ENCODE measurements at regions not wholly inside any gene's neighbourhood (a gene's known extent, or its start where the extent isn't known, plus 50 kb on each side); places are given as distances from the start of the nearest gene placed in this dataset.
"Not testable (repeated sequence)": the region's sequence is repeated elsewhere in the genome, so short reads cannot be mapped to it uniquely, and the experiment has no call there.

DNA sequence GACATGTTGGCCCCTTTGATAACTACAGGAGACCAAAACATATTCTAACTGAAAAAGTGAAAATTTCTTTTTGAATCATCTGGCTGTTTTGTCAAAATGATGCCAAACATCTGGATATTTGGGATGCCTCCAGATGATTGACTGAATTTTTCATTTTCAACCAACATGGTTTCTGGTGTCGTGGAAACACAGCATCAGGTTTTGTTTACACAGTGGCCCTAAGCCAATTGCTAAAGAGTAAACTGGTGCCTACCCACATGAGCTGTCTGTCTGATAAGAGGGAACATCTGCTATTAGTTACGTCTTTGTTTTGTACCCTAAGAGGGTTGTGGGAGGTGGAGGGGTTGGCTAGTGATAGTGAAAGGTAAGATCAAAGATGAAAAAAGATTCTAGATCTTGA, 204.8 kb downstream of the KCNK2 start:
- DNase-seq, result no peak

DNA sequence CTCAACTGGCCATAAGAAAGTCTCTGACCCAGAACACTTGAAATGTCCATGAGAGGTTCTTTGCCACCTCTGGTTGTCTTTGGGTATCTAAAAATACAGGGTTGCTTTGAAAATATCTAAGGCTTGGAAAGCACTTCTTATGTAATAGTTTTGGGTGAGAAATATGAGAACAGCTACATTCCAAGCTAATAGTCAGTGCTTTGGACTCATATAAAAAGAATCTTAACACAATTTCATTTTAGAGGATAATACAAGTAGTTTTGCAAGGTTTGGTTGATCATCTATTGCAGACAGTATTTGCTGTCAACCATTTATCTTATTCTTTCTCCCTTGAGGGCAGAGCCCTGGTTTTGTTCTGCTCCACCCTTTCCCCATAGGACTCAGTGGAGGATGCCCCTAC, 207.5 kb downstream of the KCNK2 start:
- no peak for DNase-seq

DNA sequence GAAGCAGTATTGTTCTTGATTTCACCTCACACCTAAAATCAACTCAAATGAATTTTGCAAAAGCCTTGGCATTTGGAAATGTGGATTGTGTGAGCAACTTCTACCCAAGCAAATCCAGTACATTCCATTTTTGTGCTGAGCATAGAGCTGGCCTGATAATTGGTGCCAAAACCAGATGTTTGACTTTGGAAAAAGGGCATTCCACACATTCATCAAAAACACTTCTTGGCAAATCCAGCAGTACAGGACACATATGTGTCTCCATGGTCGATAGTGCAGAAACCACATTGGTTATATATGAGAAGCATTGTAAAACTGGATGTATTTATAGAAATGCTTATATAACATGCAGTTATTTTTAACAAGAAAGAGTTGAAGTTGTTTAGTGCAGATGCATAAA, 210.4 kb downstream of the KCNK2 start:
- no peak for DNase-seq

DNA sequence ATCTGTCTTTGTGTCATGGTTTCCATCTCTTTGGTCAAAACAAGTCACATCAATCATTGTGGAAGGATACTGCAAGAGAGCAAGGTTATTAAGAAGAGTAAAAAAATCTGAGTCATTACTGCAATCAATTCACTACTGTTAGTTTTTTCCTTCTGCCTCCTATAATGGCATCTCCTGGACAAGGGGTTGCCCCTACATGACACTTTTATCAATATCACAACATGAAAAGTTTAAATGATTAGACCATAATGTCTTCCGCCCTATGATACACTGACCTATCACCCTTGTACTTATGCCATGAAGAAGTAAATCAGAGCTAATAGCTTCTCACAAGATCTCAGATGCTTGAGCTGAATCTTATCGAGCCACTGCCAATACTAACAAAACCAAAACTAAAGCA, 223.9 kb downstream of the KCNK2 start:
- DNase-seq, result no peak

DNA sequence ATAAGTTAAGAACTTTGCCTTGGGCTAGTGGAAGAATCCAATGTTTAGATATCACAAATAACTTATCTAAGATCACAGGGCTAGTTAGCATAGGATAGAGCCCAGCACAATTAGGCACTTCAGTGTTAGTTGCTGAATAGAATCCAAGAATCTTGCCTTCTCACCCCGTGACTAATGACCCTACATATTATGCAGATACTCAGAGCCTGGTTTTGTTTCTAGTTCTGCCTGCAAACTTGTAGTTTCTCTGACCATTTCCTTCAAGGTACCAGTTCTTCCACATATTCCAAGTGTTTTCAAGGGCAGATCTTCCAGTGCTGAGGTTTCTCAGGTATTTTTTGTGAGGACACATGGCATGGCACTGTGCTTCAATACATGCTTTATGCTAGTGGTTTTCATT, 239.3 kb downstream of the KCNK2 start:
- DNase-seq, result no peak

DNA sequence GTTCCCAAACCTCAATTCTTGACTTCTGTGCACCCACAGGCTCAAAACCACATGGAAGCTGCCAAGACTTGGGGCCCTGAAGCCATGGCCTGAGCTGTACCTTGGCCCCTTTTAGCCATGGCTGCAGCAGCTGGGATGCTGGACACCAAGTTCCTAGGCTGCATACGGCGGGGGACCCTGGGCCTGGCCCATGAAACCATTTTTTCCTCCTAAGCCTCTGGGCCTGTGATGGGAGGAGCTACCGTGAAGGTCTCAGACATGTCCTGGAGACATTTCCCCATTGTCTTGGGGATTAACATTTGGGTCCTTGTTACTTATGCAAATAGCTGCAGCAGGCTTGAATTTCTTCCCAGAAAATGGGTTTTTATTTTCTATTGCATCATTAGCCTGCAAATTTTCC, 241.5 kb downstream of the KCNK2 start:
- DNase-seq, result not testable (repeated sequence)

DNA sequence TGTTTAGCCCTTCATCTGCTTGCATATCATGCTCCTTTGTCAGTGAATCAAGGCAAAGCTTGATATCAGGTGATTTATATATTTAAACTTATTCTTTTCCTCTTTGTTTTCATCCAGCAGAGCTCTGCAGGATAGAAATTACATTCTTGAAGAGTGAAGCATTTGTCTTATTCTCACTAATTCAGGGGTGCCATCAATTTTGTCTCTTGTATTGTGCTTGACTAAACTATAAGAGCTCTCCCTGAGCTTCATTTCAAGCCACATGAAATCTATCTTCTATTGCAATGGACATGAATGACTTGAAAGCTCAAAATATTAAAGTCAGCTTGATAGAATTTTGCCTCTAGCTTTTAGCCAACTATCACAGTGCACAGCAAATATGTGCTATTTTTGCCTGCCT, 236.7 kb upstream of the KCTD3 start:
- no peak for DNase-seq

DNA sequence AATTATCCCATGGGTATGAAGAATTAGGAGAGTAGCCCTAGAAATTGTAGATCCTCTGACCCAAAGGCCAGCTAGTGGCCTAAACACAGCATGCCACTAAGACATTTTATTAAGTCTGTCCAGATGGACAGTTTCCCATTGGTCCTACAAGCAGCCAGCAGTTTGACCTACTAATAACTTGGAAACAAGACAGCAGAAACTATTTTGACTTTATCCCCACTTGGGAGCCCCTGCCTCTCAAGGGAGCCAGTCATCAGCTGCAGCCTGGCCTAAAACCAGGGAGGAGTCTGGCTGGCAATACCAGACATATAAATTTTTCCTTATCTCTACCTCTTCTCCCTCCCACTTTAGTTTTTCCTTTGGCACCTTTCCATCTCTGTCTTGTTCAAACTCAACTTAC, 222.6 kb upstream of the KCTD3 start:
- no peak for DNase-seq

DNA sequence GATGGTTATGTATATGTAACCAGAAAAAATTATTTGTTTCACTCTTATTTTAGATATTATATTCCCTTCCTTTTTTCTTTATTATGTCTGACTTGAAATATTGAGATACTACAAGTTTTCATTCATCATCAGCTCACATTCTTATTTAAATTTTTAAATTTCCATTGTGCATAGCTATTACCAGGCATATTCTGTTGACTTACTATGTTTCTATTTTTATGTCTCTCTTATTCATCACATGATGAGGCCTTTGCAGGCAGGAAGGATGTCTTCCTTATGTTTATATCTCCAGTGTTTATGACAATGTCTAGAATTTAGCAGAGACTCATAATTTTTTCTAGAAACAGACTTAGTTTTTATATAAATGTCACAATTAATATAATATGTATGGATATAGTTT, 221.9 kb upstream of the KCTD3 start:
- DNase-seq, result no peak

DNA sequence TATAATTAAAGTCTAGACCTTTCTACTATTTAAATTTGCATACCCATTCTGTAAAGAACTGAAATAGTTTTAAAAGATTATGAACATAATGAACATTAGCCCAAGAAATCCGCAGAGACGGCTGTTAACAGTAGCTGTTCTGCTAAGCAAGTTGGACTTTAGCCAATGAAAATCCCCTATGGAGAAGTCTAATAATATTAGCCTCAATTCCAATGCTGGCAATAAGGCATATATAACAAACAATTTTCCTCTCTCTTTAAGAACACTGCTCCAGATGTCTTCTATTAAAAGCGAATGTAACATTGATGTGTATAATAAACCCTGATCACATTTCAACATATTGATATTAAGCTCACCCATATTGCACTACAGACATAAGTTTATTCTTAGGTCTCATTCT, 221.3 kb upstream of the KCTD3 start:
- no peak for DNase-seq

DNA sequence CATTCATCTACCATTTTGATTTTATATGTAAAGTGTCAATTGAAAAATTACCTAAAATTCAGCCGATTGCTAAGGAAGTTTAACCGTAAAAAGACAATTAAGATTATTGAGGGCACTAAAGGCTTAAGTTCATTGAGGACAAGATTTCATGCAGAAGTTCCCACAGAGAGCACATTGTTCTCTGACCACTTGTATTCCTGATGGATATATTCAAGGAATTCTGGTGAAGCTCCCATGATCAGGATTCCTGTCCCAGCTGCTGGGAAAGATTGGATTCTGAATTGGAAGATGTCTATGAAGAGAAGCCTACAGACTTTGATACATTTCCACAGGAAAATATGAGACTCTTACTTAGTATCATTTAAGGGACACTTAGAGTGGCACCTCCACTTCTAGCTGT, 209.2 kb upstream of the KCTD3 start:
- DNase-seq, result no peak

DNA sequence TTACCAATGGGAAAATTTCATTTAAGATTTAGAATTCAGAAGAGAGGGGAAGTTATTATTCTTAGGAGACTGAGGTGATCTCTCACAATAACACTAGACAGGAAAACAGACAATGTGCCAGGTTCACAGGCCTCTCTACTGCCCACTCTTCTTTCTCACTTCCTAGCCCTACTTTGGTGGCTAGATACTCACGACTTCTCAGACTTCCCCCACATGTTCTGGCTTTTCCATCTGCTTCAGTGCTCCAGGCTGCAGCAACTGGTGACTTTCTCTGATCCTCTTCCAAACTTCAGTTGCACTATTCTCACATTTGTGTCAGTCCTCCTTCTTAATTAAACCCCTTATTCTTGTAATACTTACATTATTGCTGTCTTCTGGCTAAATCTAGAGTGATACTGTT, 208.7 kb upstream of the KCTD3 start:
- no peak for DNase-seq

DNA sequence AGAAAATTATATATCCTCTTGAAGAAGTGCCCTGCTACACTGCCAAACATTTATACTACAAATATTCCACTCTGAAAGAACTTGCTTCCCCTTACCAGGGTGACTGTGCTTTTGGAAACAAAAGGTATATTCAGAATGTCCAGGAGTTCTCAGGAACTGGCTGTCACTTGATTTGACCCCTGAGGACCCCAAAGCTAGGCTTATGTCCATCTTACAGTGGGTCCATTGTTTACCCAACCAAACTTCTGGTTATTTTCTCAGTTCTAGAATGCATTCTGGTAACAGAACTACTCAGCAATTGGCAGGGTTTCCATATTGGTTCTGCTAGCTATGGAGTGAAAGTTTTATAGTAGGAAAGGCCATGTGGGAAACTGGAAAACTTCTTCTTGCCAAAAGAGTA, 207.1 kb upstream of the KCTD3 start:
- no peak for DNase-seq

DNA sequence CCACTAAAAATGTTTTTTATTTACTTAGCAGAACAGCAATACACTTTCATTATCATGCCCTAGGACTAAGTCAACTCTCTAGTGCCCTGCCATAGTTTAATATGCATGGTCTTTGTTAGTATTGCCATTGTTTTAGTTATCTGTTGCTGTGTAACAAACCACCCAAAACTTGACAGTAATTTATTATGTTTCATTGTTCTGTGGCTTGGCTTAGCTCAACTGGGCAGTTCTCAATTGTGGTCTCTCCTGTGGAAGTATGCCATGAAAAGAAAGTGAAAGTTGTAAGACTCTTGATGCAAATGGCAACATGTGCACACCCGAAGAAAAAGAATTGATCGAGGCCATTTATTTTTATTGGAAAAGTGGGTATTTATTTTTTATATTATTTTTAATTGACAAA, 206.3 kb upstream of the KCTD3 start:
- DNase-seq, result no peak

DNA sequence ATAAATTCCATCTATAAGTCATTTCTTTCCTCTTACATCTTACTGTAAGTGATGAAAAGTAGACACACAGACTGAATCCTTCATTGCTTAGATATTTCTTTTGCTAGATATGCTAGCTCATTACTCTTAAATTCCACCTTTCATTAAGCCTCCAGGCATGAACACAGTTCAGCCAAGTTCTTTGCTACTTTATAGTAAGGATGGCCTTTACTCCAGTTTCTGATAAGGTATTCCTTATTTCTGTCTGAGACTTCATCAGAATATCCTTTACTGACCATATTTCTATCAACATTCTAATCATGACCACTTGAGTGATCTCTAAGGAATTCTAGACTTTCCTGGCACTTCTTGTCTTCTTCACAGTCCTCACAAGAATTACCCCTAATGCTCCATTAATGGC, 191.7 kb upstream of the KCTD3 start:
- DNase-seq, result no peak

DNA sequence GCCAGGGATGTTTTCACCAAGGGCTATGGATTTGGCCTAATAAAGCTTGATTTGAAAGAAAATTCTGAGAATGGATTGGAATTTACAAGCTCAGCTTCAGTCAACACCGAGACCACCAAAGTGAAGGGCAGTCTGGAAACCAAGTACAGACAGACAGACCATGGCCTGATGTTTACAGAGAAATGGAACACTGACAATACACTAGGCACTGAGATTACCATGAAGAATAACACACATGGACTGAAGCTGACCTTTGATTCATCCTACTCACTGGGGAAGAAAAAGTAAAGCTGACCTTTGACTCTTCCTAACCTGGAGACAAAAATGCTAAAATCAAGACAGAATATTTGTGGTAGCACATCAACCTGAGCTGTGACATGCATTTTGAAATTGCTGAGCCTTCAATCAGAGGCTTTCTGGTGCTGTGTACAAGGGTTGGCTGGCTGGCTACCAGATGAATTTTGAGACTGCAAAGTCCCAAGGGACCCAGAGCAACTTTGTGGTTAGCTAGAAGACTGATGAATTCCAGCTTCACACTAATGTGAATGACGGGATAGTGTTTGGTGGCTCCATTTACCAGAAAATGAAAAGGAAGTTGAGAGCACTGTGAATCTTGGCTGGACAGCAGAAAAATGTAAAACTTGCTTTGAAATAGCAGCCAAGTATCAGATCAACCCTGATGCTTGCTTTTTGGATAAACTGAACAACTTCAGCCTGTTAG, 190.4 kb upstream of the KCTD3 start:
- no peak for DNase-seq

DNA sequence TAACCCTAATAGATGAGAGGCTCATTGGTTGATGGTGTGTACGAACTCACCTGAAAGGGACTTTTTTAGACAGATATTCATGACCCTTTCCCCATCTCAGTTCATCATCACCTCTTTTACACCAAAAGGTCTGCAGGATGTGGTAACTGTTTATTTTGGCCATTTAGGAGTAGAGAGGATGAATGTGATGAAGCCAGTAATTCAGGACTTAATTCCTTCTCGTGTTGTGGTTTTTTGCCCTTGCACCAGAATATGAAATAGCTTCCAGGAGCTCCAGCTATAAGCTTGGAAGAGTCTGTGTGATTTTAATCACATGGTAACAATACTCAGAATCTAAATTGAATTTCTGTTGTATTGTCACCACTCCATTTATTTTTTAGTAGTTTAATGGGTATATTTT, 189.4 kb upstream of the KCTD3 start:
- no peak for DNase-seq

DNA sequence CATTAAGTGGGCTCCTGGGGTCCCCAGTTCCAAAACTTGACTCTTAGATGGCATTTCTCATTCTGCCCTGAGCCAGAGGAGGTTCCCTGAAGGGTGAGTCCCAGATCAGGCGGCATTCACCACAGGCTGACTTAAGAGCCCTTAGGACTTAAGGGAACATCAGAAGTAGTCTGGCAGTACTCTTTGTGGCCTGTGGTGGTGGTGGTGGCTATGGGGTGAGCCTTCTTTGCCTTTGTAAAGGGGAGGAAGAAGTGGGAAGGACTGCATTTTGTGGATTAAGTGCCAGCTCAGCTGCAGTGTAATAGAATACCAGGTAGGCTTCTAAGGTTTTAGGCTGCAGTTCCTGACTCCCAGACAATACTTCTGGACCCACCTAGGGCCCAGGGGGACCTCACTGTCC, 186.5 kb upstream of the KCTD3 start:
- DNase-seq, result no peak

DNA sequence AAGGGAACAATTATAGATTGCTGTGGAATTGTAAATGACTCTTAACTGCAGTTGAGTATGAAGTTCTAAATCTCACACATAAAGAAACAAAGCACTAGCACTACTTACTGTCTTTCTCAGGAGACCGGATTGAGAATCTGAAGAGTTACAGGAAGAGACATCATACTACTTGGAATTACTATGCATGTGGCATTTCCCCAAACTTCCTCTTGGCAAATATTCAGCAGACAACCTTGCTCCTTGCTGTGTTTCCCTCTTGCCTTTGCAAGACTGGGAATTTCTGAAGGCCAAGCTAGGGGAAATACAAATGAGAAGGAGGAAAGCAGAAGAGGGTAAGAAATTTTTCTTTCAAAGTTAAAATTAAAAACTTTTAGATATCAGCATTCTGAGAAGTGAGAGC, 173.6 kb upstream of the KCTD3 start:
- no peak for DNase-seq

DNA sequence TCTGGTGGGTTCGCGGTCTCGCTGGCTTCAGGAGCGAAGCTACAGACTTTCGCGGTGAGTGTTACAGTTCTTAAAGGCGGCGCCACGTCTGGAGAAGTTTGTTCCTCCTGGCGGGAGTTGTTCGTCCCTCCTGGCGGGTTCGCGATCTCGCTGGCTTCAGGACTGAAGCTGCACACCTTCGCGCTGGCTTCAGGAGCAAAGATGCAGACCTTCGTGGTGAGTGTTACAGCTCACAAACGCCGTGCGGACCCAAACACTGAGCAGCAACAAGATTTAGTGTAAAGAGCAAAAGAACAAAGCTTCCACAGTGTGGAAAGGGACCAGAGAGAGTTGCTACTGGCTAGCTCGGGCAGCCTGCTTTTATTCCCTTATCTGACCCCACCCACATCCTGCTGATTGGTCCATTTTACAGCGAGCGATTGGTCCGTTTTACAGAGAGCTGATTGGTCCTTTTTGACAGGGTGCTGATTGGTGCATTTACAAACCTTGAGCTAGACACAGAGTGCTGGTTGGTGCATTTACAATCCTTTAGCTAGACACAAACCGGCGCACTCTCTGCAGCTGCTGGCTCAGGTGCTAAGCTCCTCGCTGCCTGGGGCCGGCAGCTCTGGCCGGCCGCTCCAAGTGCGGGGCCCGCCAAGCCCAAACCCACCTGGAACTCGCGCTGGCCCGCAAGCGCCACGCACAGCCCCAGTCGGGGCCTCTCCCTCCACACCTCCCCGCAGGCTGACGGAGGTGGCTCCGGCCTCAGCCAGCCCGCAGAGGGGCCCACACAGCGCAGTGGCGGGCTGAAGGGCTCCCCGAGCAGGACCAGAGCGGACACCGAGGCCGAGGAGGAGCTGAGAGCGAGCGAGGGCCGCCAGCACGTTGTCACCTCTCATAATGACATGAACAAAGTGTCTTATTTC, 172.8 kb upstream of the KCTD3 start:
- DNase-seq, result no peak

DNA sequence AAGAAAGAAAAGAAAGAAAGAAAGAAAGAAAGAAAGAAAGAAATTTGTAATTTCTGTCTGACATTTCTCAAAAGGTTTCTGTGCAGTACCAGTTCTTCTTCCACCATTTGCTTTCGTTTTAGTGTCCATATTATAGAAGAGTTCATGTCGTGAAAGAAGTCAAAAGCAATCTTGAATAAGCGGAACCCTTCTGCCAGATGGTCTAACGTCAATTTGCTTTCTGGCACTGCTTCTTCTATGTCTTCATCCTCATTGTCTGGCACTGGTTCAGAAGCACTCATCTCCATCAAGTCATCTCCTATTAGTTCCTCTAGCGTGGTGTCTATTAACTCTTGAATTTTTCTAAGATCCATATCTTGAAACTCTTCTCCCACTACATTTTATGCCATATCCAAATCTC, 170.0 kb upstream of the KCTD3 start:
- DNase-seq, result no peak

DNA sequence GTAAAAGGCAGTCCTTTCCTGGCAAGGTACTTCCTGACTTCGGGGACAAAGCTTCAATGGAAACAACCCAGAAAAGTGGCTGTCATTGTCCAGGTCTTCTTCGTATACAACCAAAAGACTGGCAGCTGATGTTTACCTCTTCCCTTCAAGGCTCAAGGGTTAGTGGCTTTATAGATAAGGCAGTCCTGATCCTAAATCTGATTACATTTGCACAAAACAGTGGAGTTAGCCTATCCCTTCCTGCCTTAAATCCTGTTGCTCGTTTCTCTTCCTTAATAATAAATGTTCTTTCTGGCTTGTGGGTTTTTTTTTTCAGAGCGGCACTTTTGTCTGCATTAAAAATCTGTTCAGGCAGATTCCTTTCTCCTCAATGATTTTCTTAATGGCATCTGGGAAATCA, 169.3 kb upstream of the KCTD3 start:
- no peak for DNase-seq

DNA sequence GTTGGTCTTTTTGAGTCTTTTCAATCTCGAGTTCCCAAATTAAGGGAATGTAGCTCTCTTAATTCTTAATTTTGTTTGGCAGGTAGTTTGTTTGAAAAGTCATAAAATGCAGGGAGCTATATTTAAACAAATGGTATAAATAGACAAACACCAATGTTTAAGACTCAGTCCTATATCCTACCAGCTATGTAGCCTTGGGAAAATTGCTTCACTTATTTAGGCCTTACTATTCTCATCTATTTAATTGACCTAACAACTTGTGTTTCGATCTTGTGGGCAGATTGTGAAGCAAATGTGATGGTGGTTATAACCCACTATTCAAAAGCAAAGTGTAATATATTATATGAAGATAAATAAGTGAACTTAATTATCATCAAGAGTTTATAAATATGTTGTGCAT, 167.3 kb upstream of the KCTD3 start:
- DNase-seq, result no peak
